ENCODE measurements at regions not wholly inside any gene's neighbourhood (a gene's known extent, or its start where the extent isn't known, plus 50 kb on each side); places are given as distances from the start of the nearest gene placed in this dataset.

GRCh38 chr12:39165338-39165737 lies 259.9 kb upstream of the CPNE8 start:
- H3K36me3 ChIP-seq (ENCODE audit: low read depth, missing control alignments), result no peaks in the 10 kb centered on the region
- H3K27ac ChIP-seq, result no peak overlapping the region
- no peak for DNase-seq
- no peaks in the 10 kb centered on the region for H3K9me3 ChIP-seq
- TF ChIP-seq POLR2A (IDR thresholded peaks at IDR 0.05) (no peak), CTCF (IDR thresholded peaks at IDR 0.05) (no peak)
- H3K4me3 ChIP-seq, result no peak overlapping the region
- H3K4me1 ChIP-seq, result no peaks in the 10 kb centered on the region
- H3K27me3 ChIP-seq, result no peaks in the 10 kb centered on the region
- intact Hi-C loops (cut with DNase I; ENCODE audit: low total_unique reads), result no loop called here

- Histone ChIP-seq H3K27ac (no peak overlapping the region), H3K27me3 (no peaks in the 10 kb centered on the region), H3K36me3 (ENCODE audit: low read depth, missing control alignments) (no peaks in the 10 kb centered on the region), H3K9me3 (no peaks in the 10 kb centered on the region), H3K4me3 (no peak overlapping the region), H3K4me1 (no peaks in the 10 kb centered on the region)
- 65 to 67% methylated on average over 4 of the region's 4 CpGs for WGBS, 2 donors
- intact Hi-C loops (cut with DNase I; ENCODE audit: low total_unique reads), result no loop called here
- TF ChIP-seq CTCF (IDR thresholded peaks at IDR 0.05) (no peak), POLR2A (IDR thresholded peaks at IDR 0.05) (no peak)
- no peak for DNase-seq
These were observed 256.2 kb upstream of the CPNE8 start for GRCh38 chr12:39161465-39162085.

GRCh38 chr12:39157696-39158342 lies 252.4 kb upstream of the CPNE8 start:
- Histone ChIP-seq H3K36me3 (ENCODE audit: low read depth, missing control alignments) (no peaks in the 10 kb centered on the region), H3K27me3 (no peaks in the 10 kb centered on the region), H3K9me3 (no peaks in the 10 kb centered on the region), H3K4me3 (no peak overlapping the region), H3K4me1 (no peaks in the 10 kb centered on the region), H3K27ac (no peak overlapping the region)
- 40 to 43% methylated on average over 5 of the region's 5 CpGs for WGBS, 2 donors
- DNase-seq, result peak; percentile 76
- no peak for TF ChIP-seq CTCF (IDR thresholded peaks at IDR 0.05)
- TF ChIP-seq POLR2A (IDR thresholded peaks at IDR 0.05), result no peak
- intact Hi-C loops (cut with DNase I; ENCODE audit: low total_unique reads), result no loop called here

- intact Hi-C loops (cut with DNase I; ENCODE audit: low total_unique reads), result no loop called here
- Histone ChIP-seq H3K9me3 (no peaks in the 10 kb centered on the region), H3K4me3 (peak overlapping the region; percentile 47 to 51), H3K27ac (no peak overlapping the region), H3K27me3 (no peaks in the 10 kb centered on the region), H3K4me1 (no peaks in the 10 kb centered on the region), H3K36me3 (ENCODE audit: low read depth, missing control alignments) (no peaks in the 10 kb centered on the region)
- TF ChIP-seq CTCF (IDR thresholded peaks at IDR 0.05) (peak; percentile 37 to 61 (median 41)), POLR2A (IDR thresholded peaks at IDR 0.05) (no peak)
- 6 to 14% methylated on average over 11 to 60 of the region's 70 CpGs for WGBS, 2 donors
- peak; percentile 46 for DNase-seq
These were observed 240.0 kb upstream of the CPNE8 start for GRCh38 chr12:39145175-39145999.

All from testis (tissue), 2 donors.